ENCODE measurements at regions not wholly inside any gene's neighbourhood (a gene's known extent, or its start where the extent isn't known, plus 50 kb on each side); places are given as distances from the start of the nearest gene placed in this dataset.

- H3K4me3 ChIP-seq (ENCODE audit: low read depth, poor library complexity, severe bottlenecking) = no peak overlapping the region
- TF ChIP-seq CTCF (IDR thresholded peaks at IDR 0.05) (no peak), POLR2A (IDR thresholded peaks at IDR 0.05) (no peak)
- DNase-seq (ENCODE audit: low spot score in 2 of 2) = no peak
- intact Hi-C loops (cut with DNase I; ENCODE audit: low total_unique reads) = no loop called here
- 48 to 62% methylated on average over 8 of the region's 8 CpGs for WGBS, 2 donors
These were observed 63.2 kb upstream of the IGFBP5 start for GRCh38 chr2:216758256-216759155.

GRCh38 chr2:216757532-216757931 lies 62.2 kb upstream of the IGFBP5 start:
- no peak overlapping the region for H3K4me3 ChIP-seq (ENCODE audit: low read depth, poor library complexity, severe bottlenecking)
- intact Hi-C loops (cut with DNase I; ENCODE audit: low total_unique reads) = no loop called here
- DNase-seq (ENCODE audit: low spot score in 2 of 2) = no peak
- TF ChIP-seq CTCF (IDR thresholded peaks at IDR 0.05) = no peak
- no peak for TF ChIP-seq POLR2A (IDR thresholded peaks at IDR 0.05)
- WGBS, 2 donors = 41 to 56% methylated on average over 4 of the region's 4 CpGs

GRCh38 chr2:216756435-216756834 lies 61.1 kb upstream of the IGFBP5 start:
- no peak overlapping the region for H3K4me3 ChIP-seq (ENCODE audit: low read depth, poor library complexity, severe bottlenecking)
- TF ChIP-seq POLR2A (IDR thresholded peaks at IDR 0.05) (no peak), CTCF (IDR thresholded peaks at IDR 0.05) (no peak)
- DNase-seq (ENCODE audit: low spot score in 2 of 2) = no peak
- intact Hi-C loops (cut with DNase I; ENCODE audit: low total_unique reads) = no loop called here
- WGBS, 2 donors = 53 to 56% methylated on average over 2 of the region's 2 CpGs

DNA sequence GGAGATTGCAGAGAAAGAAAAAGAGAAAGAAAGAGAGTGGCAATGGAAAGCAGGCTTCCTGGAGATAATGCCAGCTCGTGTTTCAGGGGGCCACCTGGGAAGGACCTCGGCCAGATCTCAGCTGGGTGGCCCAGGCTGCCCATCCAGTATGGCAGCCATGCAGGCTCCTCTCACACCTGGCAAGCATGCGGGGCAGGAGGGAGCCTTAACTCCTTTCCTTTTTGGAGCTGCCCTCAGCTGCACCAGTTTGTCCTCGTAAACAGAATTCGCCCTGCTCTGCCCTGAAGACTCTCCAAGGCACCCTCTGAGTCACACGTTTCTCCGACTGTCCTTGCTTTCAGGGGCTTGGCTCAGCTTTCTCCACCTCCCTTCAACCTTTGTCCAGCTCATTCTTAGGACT lies 59.5 kb upstream of the IGFBP5 start:
- TF ChIP-seq POLR2A (IDR thresholded peaks at IDR 0.05) (no peak), CTCF (IDR thresholded peaks at IDR 0.05) (no peak)
- H3K4me3 ChIP-seq (ENCODE audit: low read depth, poor library complexity, severe bottlenecking) = no peak overlapping the region
- WGBS, 2 donors = 49 to 71% methylated on average over 7 of the region's 7 CpGs
- DNase-seq (ENCODE audit: low spot score in 2 of 2) = no peak
- intact Hi-C loops (cut with DNase I; ENCODE audit: low total_unique reads) = no loop called here

GRCh38 chr2:216754336-216754735 lies 59.0 kb upstream of the IGFBP5 start:
- intact Hi-C loops (cut with DNase I; ENCODE audit: low total_unique reads) = no loop called here
- TF ChIP-seq CTCF (IDR thresholded peaks at IDR 0.05) = no peak
- no peak overlapping the region for H3K4me3 ChIP-seq (ENCODE audit: low read depth, poor library complexity, severe bottlenecking)
- peak in 1 of 2 donors; percentile 50 for DNase-seq (ENCODE audit: low spot score in 2 of 2)
- 37 to 49% methylated on average over 3 of the region's 3 CpGs for WGBS, 2 donors

Data from lower leg skin (tissue), 4 donors.